Uterus (tissue), 2 donors: ENCODE measurements at regions not wholly inside any gene's neighbourhood (a gene's known extent, or its start where the extent isn't known, plus 50 kb on each side); places are given as distances from the start of the nearest gene placed in this dataset.

Source experiments
- CTCF ChIP-seq, 4 experiments: fragments of 200-600 bp in 2 of 4; fragments of 450-650 bp in 2 of 4; sonication (generic) in 2 of 4; IDR thresholded peaks; one replicate each; pipeline ENCODE4 v1.5.1; 2016 to 2019; ENCODE audit warnings: antibody characterized with exemption in 4 of 4, mild to moderate bottlenecking in 2 of 4, moderate library complexity in 1 of 4
- POLR2A ChIP-seq, 2 donors: fragments of 450-650 bp; IDR thresholded peaks; one replicate each; pipeline ENCODE4 v1.6.1; 2016; ENCODE audit warnings: antibody characterized with exemption in 2 of 2, mild to moderate bottlenecking in 1 of 2, moderate library complexity in 1 of 2

GRCh38 chr18:46393961-46394360 lies 263.1 kb downstream of the LOXHD1 start:
- no peak for TF ChIP-seq CTCF (IDR thresholded peaks at IDR 0.05)
- TF ChIP-seq POLR2A (IDR thresholded peaks at IDR 0.05), result no peak
